Tibial artery (tissue), 4 donors: ENCODE measurements at regions not wholly inside any gene's neighbourhood (a gene's known extent, or its start where the extent isn't known, plus 50 kb on each side); places are given as distances from the start of the nearest gene placed in this dataset.
A peak's percentile ranks its signal among the peaks of the same experiment; 100 is the strongest.

Experiments
- DNase-seq, 2 donors: peaks; one replicate each; pipeline ENCODE4 v3.0.0-alpha.2; 2019
- H3K27ac ChIP-seq, 2 donors: fragments of 200-600 bp; sonication (generic) in 1 of 2; 1 replicate in 1 of 2; 2 replicates in 1 of 2; pipeline ENCODE4 v1.5.1; 2018 to 2019; ENCODE audit warnings: mild to moderate bottlenecking in 1 of 2
- H3K27me3 ChIP-seq, 2 donors: fragments of 200-600 bp; sonication (generic) in 1 of 2; one replicate each; pipeline versions ENCODE4 v1.5.1 to v1.6.0; 2016 to 2019
- H3K36me3 ChIP-seq, 3 donors: fragments of 200-600 bp; sonication (generic) in 2 of 3; one replicate each; pipeline ENCODE4 v1.5.1; 2016 to 2019; ENCODE audit warnings: mild to moderate bottlenecking in 2 of 3
- H3K4me1 ChIP-seq, 4 donors: fragments of 200-600 bp; sonication (generic) in 2 of 4; 1 replicate in 3 of 4; 2 replicates in 1 of 4; pipeline ENCODE4 v1.5.1; 2016 to 2019
- H3K4me3 ChIP-seq, 2 donors: fragments of 200-600 bp; sonication (generic) in 1 of 2; 1 replicate in 1 of 2; 2 replicates in 1 of 2; pipeline ENCODE4 v1.5.1; 2018 to 2019; ENCODE audit warnings: mild to moderate bottlenecking in 2 of 2
- H3K9me3 ChIP-seq, 3 donors: fragments of 200-600 bp; sonication (generic) in 1 of 3; one replicate each; pipeline ENCODE4 v1.5.1; 2016 to 2019
- intact Hi-C: fragments of 100-400 bp; cut with DNase I; formaldehyde crosslinking; loops from one replicate; pipeline ENCODE4 v1.15.0; 2023; ENCODE audit warnings: low total_unique reads
- TF ChIP-seq, protein P1 (sequence below), 2 experiments: fragments of 200-600 bp in 1 of 2; fragments of 450-650 bp in 1 of 2; IDR thresholded peaks; one replicate each; pipeline ENCODE4 v1.5.1; 2017 to 2019; ENCODE audit warnings: antibody characterized with exemption in 2 of 2, mild to moderate bottlenecking in 1 of 2, moderate library complexity in 1 of 2

DNA sequence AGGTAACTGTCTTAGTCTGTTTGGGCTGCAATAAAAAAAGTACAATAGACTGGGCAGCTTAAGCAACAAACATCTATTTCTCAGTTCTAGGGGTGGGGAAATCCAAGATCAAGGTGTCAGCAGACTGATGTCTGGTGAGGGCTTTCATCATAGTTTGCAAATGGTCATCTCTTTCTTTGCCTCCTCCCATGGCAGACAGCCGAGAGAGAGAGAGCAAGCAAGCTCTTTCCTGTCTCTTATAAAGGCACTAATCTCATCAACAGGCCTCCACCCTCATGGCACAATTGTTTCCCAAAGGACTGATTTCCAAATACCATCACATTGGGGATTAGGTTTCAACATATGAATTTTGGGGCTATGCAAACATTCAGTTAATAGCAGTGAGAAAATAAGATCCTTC lies 445.6 kb upstream of the FLRT2 start:
- Histone ChIP-seq H3K9me3 (no peaks in the 10 kb centered on the region), H3K27me3 (no peaks in the 10 kb centered on the region), H3K4me3 (no peak overlapping the region), H3K36me3 (no peaks in the 10 kb centered on the region), H3K27ac (no peak overlapping the region), H3K4me1 (no peaks in the 10 kb centered on the region)
- intact Hi-C loops: no loop called here
- TF ChIP-seq, protein P1, sequence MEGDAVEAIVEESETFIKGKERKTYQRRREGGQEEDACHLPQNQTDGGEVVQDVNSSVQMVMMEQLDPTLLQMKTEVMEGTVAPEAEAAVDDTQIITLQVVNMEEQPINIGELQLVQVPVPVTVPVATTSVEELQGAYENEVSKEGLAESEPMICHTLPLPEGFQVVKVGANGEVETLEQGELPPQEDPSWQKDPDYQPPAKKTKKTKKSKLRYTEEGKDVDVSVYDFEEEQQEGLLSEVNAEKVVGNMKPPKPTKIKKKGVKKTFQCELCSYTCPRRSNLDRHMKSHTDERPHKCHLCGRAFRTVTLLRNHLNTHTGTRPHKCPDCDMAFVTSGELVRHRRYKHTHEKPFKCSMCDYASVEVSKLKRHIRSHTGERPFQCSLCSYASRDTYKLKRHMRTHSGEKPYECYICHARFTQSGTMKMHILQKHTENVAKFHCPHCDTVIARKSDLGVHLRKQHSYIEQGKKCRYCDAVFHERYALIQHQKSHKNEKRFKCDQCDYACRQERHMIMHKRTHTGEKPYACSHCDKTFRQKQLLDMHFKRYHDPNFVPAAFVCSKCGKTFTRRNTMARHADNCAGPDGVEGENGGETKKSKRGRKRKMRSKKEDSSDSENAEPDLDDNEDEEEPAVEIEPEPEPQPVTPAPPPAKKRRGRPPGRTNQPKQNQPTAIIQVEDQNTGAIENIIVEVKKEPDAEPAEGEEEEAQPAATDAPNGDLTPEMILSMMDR (IDR thresholded peaks at IDR 0.05): no peak
- DNase-seq: peak in 1 of 2 donors; percentile 25

DNA sequence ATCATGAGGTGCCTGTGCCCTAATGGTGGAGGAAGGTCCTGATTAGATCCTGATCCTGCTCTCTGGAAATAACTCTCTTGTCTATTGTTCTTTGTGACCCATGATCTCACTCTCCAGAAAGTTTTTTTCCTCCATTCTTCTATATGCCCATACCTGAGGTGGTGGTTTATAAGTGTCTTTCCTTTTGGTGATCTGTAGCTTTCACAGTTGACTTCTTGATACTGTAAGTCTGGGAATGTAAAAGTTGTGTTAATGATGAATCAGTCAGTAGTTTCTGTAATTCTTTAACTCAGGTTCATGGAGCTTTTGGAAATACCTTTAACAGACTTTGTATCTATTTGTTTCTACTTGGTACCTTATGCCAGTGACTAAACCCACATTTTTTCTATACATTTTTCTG lies 444.0 kb upstream of the FLRT2 start:
- Histone ChIP-seq H3K36me3 (no peaks in the 10 kb centered on the region), H3K4me3 (no peak overlapping the region), H3K4me1 (no peaks in the 10 kb centered on the region), H3K9me3 (no peaks in the 10 kb centered on the region), H3K27ac (no peak overlapping the region), H3K27me3 (no peaks in the 10 kb centered on the region)
- TF ChIP-seq, protein P1 (IDR thresholded peaks at IDR 0.05): no peak
- intact Hi-C loops: no loop called here
- DNase-seq: no peak

DNA sequence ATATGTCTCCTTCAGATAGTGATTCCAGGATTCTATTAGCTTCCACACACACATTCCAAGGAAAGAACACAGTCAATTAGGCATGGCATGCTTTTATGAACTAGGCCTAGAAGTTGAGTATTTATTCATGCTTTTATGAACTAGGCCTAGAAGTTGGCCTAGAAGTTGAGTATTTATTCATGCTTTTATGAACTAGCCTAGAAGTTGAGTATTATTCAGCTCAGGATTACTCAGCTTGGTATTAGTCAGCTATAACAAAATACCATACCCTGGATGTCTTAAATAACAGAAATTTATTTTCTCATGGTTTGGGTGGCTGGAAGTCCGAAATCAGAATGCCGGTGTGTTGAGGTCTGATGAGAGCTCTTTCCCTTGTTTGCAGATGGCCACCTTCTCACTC lies 442.7 kb upstream of the FLRT2 start:
- TF ChIP-seq, protein P1 (IDR thresholded peaks at IDR 0.05): no peak
- Histone ChIP-seq H3K36me3 (no peaks in the 10 kb centered on the region), H3K9me3 (no peaks in the 10 kb centered on the region), H3K4me3 (no peak overlapping the region), H3K27me3 (no peaks in the 10 kb centered on the region), H3K27ac (no peak overlapping the region), H3K4me1 (no peaks in the 10 kb centered on the region)
- intact Hi-C loops: no loop called here
- DNase-seq: no peak

DNA sequence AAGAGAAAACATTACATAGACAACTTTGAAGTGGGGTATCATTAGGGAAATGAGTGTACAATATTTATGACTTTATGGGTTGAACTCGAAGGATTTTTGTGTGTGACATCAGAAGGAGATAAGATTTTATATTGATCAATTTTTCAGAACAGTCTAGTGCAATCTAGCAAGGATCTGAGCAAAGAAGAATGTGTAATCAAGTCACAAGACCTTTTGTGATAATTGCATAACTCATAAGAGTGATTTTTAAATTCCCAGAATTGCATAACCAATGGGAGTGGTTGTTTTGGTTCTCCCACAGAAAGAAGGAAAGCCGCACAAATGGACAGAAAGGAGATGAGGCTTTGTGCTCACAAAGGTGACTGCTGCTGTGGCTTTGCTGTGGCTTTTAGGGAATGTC lies 441.8 kb upstream of the FLRT2 start:
- no peaks in the 10 kb centered on the region for H3K27me3 ChIP-seq
- intact Hi-C loops: no loop called here
- H3K4me3 ChIP-seq: no peak overlapping the region
- TF ChIP-seq, protein P1 (IDR thresholded peaks at IDR 0.05): no peak
- no peak for DNase-seq
- H3K4me1 ChIP-seq: no peaks in the 10 kb centered on the region
- H3K36me3 ChIP-seq: no peaks in the 10 kb centered on the region
- no peaks in the 10 kb centered on the region for H3K9me3 ChIP-seq
- H3K27ac ChIP-seq: no peak overlapping the region

DNA sequence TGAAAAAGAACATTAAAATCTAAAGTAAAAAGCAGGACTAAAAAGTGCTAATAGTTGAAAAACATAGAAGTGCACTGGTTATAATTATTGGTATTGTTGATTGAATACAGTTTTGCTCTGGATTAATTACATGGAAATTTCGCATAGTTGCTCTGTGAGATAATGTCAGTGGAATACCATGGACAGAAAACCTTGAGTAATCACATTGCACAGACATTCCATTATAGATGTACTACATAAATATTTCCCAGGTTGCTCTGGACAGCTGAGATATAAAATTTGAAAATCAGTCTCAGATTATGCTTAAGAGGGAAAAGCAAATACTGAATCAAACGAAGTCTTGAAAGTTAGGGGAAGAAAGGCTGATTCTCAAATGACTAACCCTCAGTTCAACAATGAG lies 439.3 kb upstream of the FLRT2 start:
- Histone ChIP-seq H3K27me3 (no peaks in the 10 kb centered on the region), H3K4me1 (peaks cover 0 to 5% (median 0%) of the 10 kb centered on the region in 4 donors), H3K9me3 (no peaks in the 10 kb centered on the region), H3K27ac (no peak overlapping the region), H3K4me3 (no peak overlapping the region), H3K36me3 (no peaks in the 10 kb centered on the region)
- no peak for DNase-seq
- TF ChIP-seq, protein P1 (IDR thresholded peaks at IDR 0.05): no peak
- intact Hi-C loops: no loop called here

DNA sequence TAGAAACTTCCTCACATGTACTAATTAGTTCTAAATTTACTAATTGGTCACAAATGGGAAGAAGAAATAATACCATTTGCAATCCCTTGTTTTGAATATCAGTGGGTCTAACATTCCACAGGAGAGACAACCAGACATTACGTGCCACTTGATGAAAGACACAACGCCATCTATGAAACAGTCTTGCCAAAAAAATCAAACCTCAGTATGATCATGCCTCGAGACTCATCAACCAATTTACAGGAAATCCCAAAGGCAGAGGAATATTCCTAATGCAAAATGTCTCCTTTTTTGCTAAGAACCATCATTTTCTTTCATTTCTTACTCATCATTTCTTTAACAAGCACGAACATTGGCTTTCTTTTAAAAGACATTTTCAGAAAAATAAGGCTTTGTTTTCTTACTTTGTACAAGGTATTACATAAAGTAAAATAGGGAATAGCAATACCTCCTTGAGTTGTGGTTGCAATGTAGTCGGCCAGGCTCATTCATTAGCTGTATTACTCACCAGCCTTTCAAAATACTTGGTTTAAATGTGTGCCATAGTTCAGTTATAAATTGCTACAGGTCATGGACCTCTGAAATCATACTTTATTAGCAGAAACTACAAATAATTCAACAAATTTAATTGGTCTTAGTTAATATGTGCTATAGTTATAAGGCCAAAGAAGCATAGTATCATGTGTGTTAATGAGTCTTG lies 436.2 kb upstream of the FLRT2 start:
- Histone ChIP-seq H3K4me3 (no peak overlapping the region), H3K36me3 (no peaks in the 10 kb centered on the region), H3K4me1 (peaks cover 0 to 5% (median 0%) of the 10 kb centered on the region in 4 donors), H3K27ac (no peak overlapping the region), H3K9me3 (no peaks in the 10 kb centered on the region), H3K27me3 (no peaks in the 10 kb centered on the region)
- TF ChIP-seq, protein P1 (IDR thresholded peaks at IDR 0.05): no peak
- intact Hi-C loops: no loop called here
- DNase-seq: no peak
